ENCODE measurements at regions not wholly inside any gene's neighbourhood (a gene's known extent, or its start where the extent isn't known, plus 50 kb on each side); places are given as distances from the start of the nearest gene placed in this dataset.

- Histone ChIP-seq H3K27ac (ENCODE audit: low read depth, low read length) (no peak overlapping the region), H3K9me2 (ENCODE audit: insufficient read depth) (no peaks in the 10 kb centered on the region), H3K27me3 (ENCODE audit: insufficient read depth, low read length) (peaks cover 5% of the 10 kb centered on the region; the same call in 1 of the 2 replicates), H3K9me3 (ENCODE audit: control insufficient read depth in 1 of 2, insufficient read depth in 1 of 2, low read depth in 1 of 2, low read length in 2 of 2) (no peaks in the 10 kb centered on the region), H3K9ac (ENCODE audit: low read length) (no peak overlapping the region), H3K4me3 (replicated peaks in 1 of 2; ENCODE audit: low read depth in 1 of 2, low read length in 2 of 2) (no peak overlapping the region), H4K20me1 (ENCODE audit: insufficient read depth) (no peaks in the 10 kb centered on the region), H3K79me2 (ENCODE audit: insufficient read depth, low read length) (no peaks in the 10 kb centered on the region), H3K4me1 (ENCODE audit: control insufficient read depth in 1 of 2, insufficient read depth in 2 of 2, low read length in 2 of 2) (no peaks in the 10 kb centered on the region), H3K36me3 (ENCODE audit: control insufficient read depth in 1 of 2, insufficient read depth in 2 of 2, low read length in 2 of 2) (no peaks in the 10 kb centered on the region), H2AFZ (ENCODE audit: low read depth, low read length, poor library complexity, severe bottlenecking) (no peak overlapping the region), H3K4me2 (ENCODE audit: low read length) (no peak overlapping the region)
- ChIA-PET POLR2A (no interaction called here), CTCF (no interaction called here), RAD21 (ENCODE audit: low non-redundant PET in 1 of 2, low total read pairs in 2 of 2, uncharacterized antibody in 2 of 2, unreplicated experiment in 2 of 2) (no interaction called here)
- TF ChIP-seq FOSL1 (IDR thresholded peaks at IDR 0.05; ENCODE audit: low read depth) (no peak), SP1 (IDR thresholded peaks at IDR 0.05; ENCODE audit: low read depth) (no peak), ZNF274 (IDR thresholded peaks at IDR 0.05; ENCODE audit: low read depth, low read length) (no peak), POLR2AphosphoS5 (IDR thresholded peaks at IDR 0.05; ENCODE audit: low read depth, low read length) (no peak), ZFX (IDR thresholded peaks at IDR 0.05) (no peak), ATF3 (IDR thresholded peaks at IDR 0.05) (no peak), YY1 (IDR thresholded peaks at IDR 0.05; ENCODE audit: extremely low read depth, insufficient replicate concordance, low read depth, low read length) (no peak), RAD21 (IDR thresholded peaks at IDR 0.05; ENCODE audit: low read depth) (no peak), CEBPB (IDR thresholded peaks at IDR 0.05; ENCODE audit: low read depth) (no peak), MAX (IDR thresholded peaks at IDR 0.05) (no peak), SIN3A (IDR thresholded peaks at IDR 0.05; ENCODE audit: low read depth) (no peak), POLR2A (IDR thresholded peaks at IDR 0.05; ENCODE audit: borderline replicate concordance, extremely low read depth, insufficient read depth, insufficient read length) (no peak), JUND (IDR thresholded peaks at IDR 0.05) (no peak), SRF (IDR thresholded peaks at IDR 0.05; ENCODE audit: low read depth) (no peak), ZBTB33 (IDR thresholded peaks at IDR 0.05; ENCODE audit: extremely low read depth, insufficient replicate concordance, low read length) (no peak)
- intact Hi-C loops (cut with micrococcal nuclease): no loop called here
- ATAC-seq (no peak), DNase-seq (ENCODE audit: low read depth, low spot score) (no peak)
- BruUV-seq (replicated peaks): no TSS peak
Measured at GRCh38 chr1:175871647-175872046, 128.3 kb upstream of the TNR start.
